GF-D8 (cell line): ENCODE measurements at regions not wholly inside any gene's neighbourhood (a gene's known extent, or its start where the extent isn't known, plus 50 kb on each side); places are given as distances from the start of the nearest gene placed in this dataset.
"Not testable (repeated sequence)": the region's sequence is repeated elsewhere in the genome, so short reads cannot be mapped to it uniquely, and the experiment has no call there.

Source experiments
- DNase-seq: peaks from one replicate; lab custom pipeline; 2025; lab: John Stamatoyannopoulos, UW

DNA sequence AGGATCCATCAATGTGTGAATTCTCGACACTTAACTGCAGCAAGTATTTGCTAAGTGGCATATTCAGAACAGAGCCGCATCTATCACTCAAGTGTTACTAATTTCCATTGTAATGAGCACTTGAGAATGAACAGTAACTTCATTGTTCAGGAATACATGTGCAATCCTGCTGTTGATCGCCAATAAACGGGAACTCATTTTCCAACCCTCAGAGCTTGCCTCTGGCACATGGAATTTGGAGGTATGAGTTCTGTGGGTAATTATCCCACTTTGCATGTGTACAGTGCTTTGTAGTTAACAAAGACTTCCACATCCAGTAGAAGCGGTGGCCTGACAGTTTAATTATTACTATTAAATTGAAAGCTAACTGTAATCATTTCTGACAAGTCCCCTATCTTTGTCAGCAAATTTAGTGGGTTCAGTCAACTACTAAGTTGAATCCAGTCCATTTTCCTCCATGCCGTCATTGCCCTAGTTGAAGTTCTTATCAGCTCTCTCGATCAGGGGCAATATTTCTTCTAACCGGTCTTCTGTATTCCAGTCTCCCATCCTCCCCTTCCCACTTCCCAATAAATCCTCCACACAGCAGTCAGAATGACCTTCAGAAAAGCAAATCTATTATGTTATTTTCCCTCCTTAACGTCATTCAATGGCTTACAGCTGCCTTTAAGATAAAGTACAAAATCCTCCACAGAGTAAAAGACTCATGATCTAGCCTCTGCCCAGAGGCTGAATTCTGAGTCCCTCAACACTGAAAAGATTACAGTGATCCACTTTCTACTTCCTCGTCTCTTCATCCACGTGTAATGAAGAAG, 62.4 kb upstream of the GBA3 start:
- not testable (repeated sequence) for DNase-seq

DNA sequence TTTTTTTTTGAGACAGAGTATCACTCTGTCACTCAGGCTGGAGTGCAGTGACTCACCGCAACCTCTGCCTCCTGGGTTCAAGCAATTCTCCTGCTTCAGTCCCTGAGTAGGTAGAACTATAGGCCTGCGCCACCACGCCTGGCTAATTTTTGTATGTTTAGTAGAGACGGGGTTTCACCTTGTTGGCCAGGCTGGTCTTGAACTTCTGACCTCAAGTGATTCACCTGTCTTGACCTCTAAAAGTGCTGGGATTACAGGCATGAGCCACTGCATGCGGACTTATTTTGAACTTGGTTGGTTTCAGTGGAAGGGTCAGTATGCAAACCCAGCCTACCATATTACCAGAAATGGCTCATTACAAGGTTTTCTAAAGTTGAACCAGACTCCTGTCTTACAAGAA, 61.6 kb upstream of the GBA3 start:
- not testable (repeated sequence) for DNase-seq

DNA sequence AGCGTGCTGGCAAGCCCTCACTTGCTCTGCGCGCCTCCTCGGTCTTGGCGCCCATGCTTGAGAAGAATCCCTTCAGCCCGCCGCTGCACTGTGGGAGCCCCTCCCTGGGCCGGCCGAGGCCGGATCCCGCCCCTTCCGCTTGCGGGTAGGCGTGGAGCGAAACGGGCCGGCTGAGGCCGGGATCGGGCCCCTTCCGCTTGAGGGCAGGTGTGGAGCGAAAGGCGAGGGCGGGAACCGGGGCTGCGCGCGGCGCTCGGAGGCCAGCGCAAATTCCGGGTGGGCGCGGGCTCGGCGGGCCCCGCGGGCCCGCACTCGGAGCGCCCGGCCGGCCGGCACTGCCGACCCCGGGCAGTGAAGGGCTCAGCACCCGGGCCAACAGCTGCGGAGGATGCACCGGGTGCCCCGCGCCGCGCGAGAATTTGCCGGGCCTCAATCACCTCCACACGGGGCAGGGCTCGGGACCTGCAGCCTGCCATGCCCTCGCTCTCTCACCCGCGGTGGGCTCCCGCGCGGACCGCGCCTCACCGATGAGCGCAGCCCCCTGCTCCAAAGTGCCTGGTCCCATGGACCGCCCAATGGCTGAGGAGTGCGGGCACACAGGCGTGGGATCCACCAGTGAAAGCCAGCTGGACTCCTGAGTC, 58.1 kb upstream of the GBA3 start:
- DNase-seq: no peak

DNA sequence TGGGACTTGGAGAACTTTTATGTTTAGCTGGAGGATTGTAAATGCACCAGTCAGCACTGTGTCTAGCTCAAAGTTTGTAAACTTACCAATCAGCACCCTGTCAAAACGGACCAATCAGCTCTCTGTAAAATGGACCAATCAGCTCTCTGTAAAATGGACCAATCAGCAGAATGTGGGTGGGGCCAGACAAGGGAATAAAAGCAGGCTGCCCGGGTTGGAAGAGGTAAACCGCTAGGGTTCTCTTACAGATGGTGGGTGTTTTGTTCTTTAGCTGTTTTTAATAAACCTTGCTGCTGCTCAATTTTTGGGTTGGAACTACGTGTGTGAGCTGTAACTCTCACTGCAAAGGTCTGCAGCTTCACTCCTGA, 57.6 kb upstream of the GBA3 start:
- DNase-seq: not testable (repeated sequence)

DNA sequence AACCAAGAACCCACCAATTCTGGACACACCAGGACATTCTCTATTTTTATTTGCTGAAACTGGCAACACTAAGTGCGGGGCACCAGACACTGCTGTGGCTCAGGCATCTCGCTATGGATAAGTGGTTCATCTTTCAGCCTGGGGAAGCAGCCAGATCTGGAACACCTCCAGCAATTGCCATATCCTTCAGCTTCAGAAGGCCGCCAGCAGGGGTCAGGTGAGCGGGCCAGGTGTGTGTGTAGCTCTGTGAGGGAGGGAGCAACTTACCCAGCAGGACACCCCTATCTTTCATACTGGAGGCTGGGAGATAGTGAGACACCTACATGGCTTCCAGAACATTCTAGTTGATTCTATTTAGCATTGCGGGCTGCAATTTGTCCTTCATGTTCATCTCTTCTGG, 57.0 kb upstream of the GBA3 start:
- DNase-seq: no peak

DNA sequence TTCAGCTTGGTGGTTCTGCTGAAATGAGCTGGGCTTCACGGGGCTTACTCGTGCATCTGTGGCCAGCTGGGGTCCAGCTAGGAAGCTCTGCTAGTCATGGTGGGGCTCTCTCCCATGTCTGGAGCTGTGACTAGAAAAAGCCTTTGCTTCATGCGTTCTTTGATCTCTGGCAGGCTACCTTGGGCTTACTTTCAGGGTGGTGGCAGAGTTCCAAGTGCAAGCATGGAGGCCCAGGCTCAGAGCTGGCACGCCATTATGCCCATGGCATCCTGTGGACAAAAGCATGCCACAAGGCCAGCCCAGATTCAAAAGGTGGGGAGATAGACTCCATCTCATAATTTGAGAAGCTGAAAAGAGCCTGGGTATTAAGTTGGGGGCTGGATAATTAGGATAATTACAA, 55.4 kb upstream of the GBA3 start:
- no peak for DNase-seq
